ENCODE measurements at regions not wholly inside any gene's neighbourhood (a gene's known extent, or its start where the extent isn't known, plus 50 kb on each side); places are given as distances from the start of the nearest gene placed in this dataset.
"Not testable (repeated sequence)": the region's sequence is repeated elsewhere in the genome, so short reads cannot be mapped to it uniquely, and the experiment has no call there.

GRCh38 chr14:105980224-105980623 lies 453.8 kb downstream of the TMEM121 start:
- peak in 1 of 14 donors; percentile 87 for DNase-seq

GRCh38 chr14:105981517-105982302 lies 455.3 kb downstream of the TMEM121 start:
- DNase-seq, result not testable (repeated sequence)

- DNase-seq, result no peak
Observed at GRCh38 chr14:105982664-105983063, 456.3 kb downstream of the TMEM121 start.

- no peak for DNase-seq
Observed at GRCh38 chr14:105986894-105987284, 460.5 kb downstream of the TMEM121 start.

- DNase-seq, result no peak
Observed at GRCh38 chr14:105987563-105987962, 461.2 kb downstream of the TMEM121 start.

GRCh38 chr14:105989566-105990302 lies 463.4 kb downstream of the TMEM121 start:
- no peak for DNase-seq

GRCh38 chr14:105991677-105992076 lies 465.3 kb downstream of the TMEM121 start:
- DNase-seq, result not testable (repeated sequence)

GRCh38 chr14:105993814-105994213 lies 467.4 kb downstream of the TMEM121 start:
- no peak for DNase-seq

- DNase-seq, result not testable (repeated sequence)
Observed at GRCh38 chr14:105995011-105995710, 468.8 kb downstream of the TMEM121 start.

- DNase-seq, result not testable (repeated sequence)
Observed at GRCh38 chr14:105998597-105998996, 472.2 kb downstream of the TMEM121 start.

GRCh38 chr14:105999361-106000028 lies 473.1 kb downstream of the TMEM121 start:
- peak in 4 of 14 donors; percentile 1 to 15 (median 12) for DNase-seq

GRCh38 chr14:106000029-106000511 lies 473.7 kb downstream of the TMEM121 start:
- not testable (repeated sequence) for DNase-seq

GRCh38 chr14:106001277-106001676 lies 474.9 kb downstream of the TMEM121 start:
- DNase-seq, result not testable (repeated sequence)

- no peak for DNase-seq
Observed at GRCh38 chr14:106003351-106003750, 477.0 kb downstream of the TMEM121 start.

GRCh38 chr14:106004937-106005795 lies 478.8 kb downstream of the TMEM121 start:
- DNase-seq, result not testable (repeated sequence)

GRCh38 chr14:106006043-106006442 lies 479.7 kb downstream of the TMEM121 start:
- DNase-seq, result not testable (repeated sequence)

- not testable (repeated sequence) for DNase-seq
Observed at GRCh38 chr14:106006716-106007115, 480.3 kb downstream of the TMEM121 start.

GRCh38 chr14:106010783-106011182 lies 484.4 kb downstream of the TMEM121 start:
- DNase-seq, result no peak

GRCh38 chr14:106011631-106012360 lies 485.4 kb downstream of the TMEM121 start:
- peak in 2 of 14 donors; percentile 16 for DNase-seq

- not testable (repeated sequence) for DNase-seq
Observed at GRCh38 chr14:106012361-106012725, 486.0 kb downstream of the TMEM121 start.
